ENCODE measurements at regions not wholly inside any gene's neighbourhood (a gene's known extent, or its start where the extent isn't known, plus 50 kb on each side); places are given as distances from the start of the nearest gene placed in this dataset.

- TF ChIP-seq, protein P1, sequence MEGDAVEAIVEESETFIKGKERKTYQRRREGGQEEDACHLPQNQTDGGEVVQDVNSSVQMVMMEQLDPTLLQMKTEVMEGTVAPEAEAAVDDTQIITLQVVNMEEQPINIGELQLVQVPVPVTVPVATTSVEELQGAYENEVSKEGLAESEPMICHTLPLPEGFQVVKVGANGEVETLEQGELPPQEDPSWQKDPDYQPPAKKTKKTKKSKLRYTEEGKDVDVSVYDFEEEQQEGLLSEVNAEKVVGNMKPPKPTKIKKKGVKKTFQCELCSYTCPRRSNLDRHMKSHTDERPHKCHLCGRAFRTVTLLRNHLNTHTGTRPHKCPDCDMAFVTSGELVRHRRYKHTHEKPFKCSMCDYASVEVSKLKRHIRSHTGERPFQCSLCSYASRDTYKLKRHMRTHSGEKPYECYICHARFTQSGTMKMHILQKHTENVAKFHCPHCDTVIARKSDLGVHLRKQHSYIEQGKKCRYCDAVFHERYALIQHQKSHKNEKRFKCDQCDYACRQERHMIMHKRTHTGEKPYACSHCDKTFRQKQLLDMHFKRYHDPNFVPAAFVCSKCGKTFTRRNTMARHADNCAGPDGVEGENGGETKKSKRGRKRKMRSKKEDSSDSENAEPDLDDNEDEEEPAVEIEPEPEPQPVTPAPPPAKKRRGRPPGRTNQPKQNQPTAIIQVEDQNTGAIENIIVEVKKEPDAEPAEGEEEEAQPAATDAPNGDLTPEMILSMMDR (IDR thresholded peaks at IDR 0.05): no peak
- TF ChIP-seq POLR2A (IDR thresholded peaks at IDR 0.05) (no peak), EP300 (IDR thresholded peaks at IDR 0.05; ENCODE audit: low read depth) (no peak), POLR2AphosphoS5 (IDR thresholded peaks at IDR 0.05) (no peak)
These were observed 1610.2 kb downstream of the SLITRK5 start for GRCh38 chr13:89281331-89281730.
